ENCODE measurements at regions not wholly inside any gene's neighbourhood (a gene's known extent, or its start where the extent isn't known, plus 50 kb on each side); places are given as distances from the start of the nearest gene placed in this dataset.
A peak's percentile ranks its signal among the peaks of the same experiment; 100 is the strongest.
"Not testable (repeated sequence)": the region's sequence is repeated elsewhere in the genome, so short reads cannot be mapped to it uniquely, and the experiment has no call there.

- Mint-ChIP-seq H3K4me1 (peaks cover 2 to 6% (median 2%) of the 10 kb centered on the region in 4 donors), H3K4me3 (no peak overlapping the region), H3K36me3 (no peaks in the 10 kb centered on the region), H3K27me3 (peaks cover 21 to 61% (median 40%) of the 10 kb centered on the region in 5 donors), H3K9me3 (no peaks in the 10 kb centered on the region), H3K27ac (no peak overlapping the region)
- no peak for ATAC-seq
- DNase-seq = no peak
- POLR2A ChIA-PET = no interaction called here
Observed at GRCh38 chr17:34424814-34425491, 61.9 kb upstream of the CCL1 start.

GRCh38 chr17:34423978-34424813, 61.2 kb upstream of the CCL1 start:
- DNase-seq (no peak), ATAC-seq (no peak)
- Mint-ChIP-seq H3K36me3 (no peaks in the 10 kb centered on the region), H3K4me3 (peak overlapping the region in 1 of 10 donors; percentile 46), H3K27me3 (peaks cover 21 to 55% (median 35%) of the 10 kb centered on the region in 5 donors), H3K27ac (no peak overlapping the region), H3K9me3 (no peaks in the 10 kb centered on the region), H3K4me1 (peaks cover 2 to 6% (median 2%) of the 10 kb centered on the region in 4 donors)
- POLR2A ChIA-PET = no interaction called here

- DNase-seq, ATAC-seq, H3K27ac Mint-ChIP-seq, H3K36me3 Mint-ChIP-seq, POLR2A ChIA-PET, H3K9me3 Mint-ChIP-seq, H3K4me3 Mint-ChIP-seq, H3K4me1 Mint-ChIP-seq: not testable (repeated sequence)
- H3K27me3 Mint-ChIP-seq = peaks cover 21 to 49% (median 32%) of the 10 kb centered on the region in 5 donors
Observed at GRCh38 chr17:34423315-34423714, 60.3 kb upstream of the CCL1 start.

GRCh38 chr17:34420900-34421299, 57.9 kb upstream of the CCL1 start:
- H3K27ac Mint-ChIP-seq = no peak overlapping the region
- no peak overlapping the region for H3K4me3 Mint-ChIP-seq
- peaks cover 19 to 45% (median 28%) of the 10 kb centered on the region in 5 donors for H3K27me3 Mint-ChIP-seq
- DNase-seq (no peak), ATAC-seq (no peak)
- no peaks in the 10 kb centered on the region for H3K36me3 Mint-ChIP-seq
- POLR2A ChIA-PET = interaction anchor here (1.2 kb wide), 1 partner anchor 217 kb away, joined by 3 read pairs; no protein-coding TSS in a partner anchor
- peaks cover 2 to 6% (median 2%) of the 10 kb centered on the region in 4 donors for H3K4me1 Mint-ChIP-seq
- H3K9me3 Mint-ChIP-seq = no peaks in the 10 kb centered on the region

GRCh38 chr17:34420254-34420766, 57.3 kb upstream of the CCL1 start:
- Mint-ChIP-seq H3K27me3 (peaks cover 19 to 39% (median 34%) of the 10 kb centered on the region in 5 donors), H3K27ac (no peak overlapping the region), H3K4me3 (no peak overlapping the region), H3K9me3 (no peaks in the 10 kb centered on the region), H3K4me1 (peaks cover 2 to 6% (median 2%) of the 10 kb centered on the region in 4 donors), H3K36me3 (no peaks in the 10 kb centered on the region)
- DNase-seq = peak; percentile 29 to 78 (median 58)
- POLR2A ChIA-PET = interaction anchor here (1.2 kb wide), 1 partner anchor 218 kb away, joined by 3 read pairs; no protein-coding TSS in a partner anchor
- peak in 1 of 2 donors; percentile 50 for ATAC-seq

- no peak overlapping the region for H3K27ac Mint-ChIP-seq
- peaks cover 9 to 36% (median 17%) of the 10 kb centered on the region in 5 donors for H3K27me3 Mint-ChIP-seq
- H3K4me1 Mint-ChIP-seq = no peaks in the 10 kb centered on the region
- H3K9me3 Mint-ChIP-seq = no peaks in the 10 kb centered on the region
- no peaks in the 10 kb centered on the region for H3K36me3 Mint-ChIP-seq
- POLR2A ChIA-PET = no interaction called here
- no peak overlapping the region for H3K4me3 Mint-ChIP-seq
- DNase-seq (no peak), ATAC-seq (no peak)
Observed at GRCh38 chr17:34416116-34416515, 53.1 kb upstream of the CCL1 start.

- no peak for DNase-seq
- Mint-ChIP-seq H3K36me3 (no peaks in the 10 kb centered on the region), H3K4me1 (no peaks in the 10 kb centered on the region), H3K4me3 (no peak overlapping the region), H3K27ac (no peak overlapping the region), H3K9me3 (no peaks in the 10 kb centered on the region), H3K27me3 (peaks cover 3 to 28% (median 12%) of the 10 kb centered on the region in 5 donors)
- POLR2A ChIA-PET = no interaction called here
- no peak for ATAC-seq
Observed at GRCh38 chr17:34414339-34414738, 51.3 kb upstream of the CCL1 start.

GRCh38 chr17:34413443-34414119, 50.5 kb upstream of the CCL1 start:
- POLR2A ChIA-PET = no interaction called here
- ATAC-seq (no peak), DNase-seq (no peak)
- no peak overlapping the region for H3K4me3 Mint-ChIP-seq
- H3K36me3 Mint-ChIP-seq = no peaks in the 10 kb centered on the region
- no peak overlapping the region for H3K27ac Mint-ChIP-seq
- H3K4me1 Mint-ChIP-seq = no peaks in the 10 kb centered on the region
- peaks cover 5 to 36% (median 12%) of the 10 kb centered on the region in 5 donors for H3K27me3 Mint-ChIP-seq
- H3K9me3 Mint-ChIP-seq = no peaks in the 10 kb centered on the region

GRCh38 chr17:34412965-34413441, 50.0 kb upstream of the CCL1 start:
- Mint-ChIP-seq H3K36me3 (no peaks in the 10 kb centered on the region), H3K27ac (no peak overlapping the region), H3K9me3 (no peaks in the 10 kb centered on the region), H3K4me1 (no peaks in the 10 kb centered on the region), H3K27me3 (peaks cover 10 to 41% (median 15%) of the 10 kb centered on the region in 5 donors), H3K4me3 (no peak overlapping the region)
- POLR2A ChIA-PET = no interaction called here
- ATAC-seq = no peak
- DNase-seq = no peak
